Stimulated activated effector memory CD8-positive, alpha-beta T cell treated with anti-CD3 and anti-CD28 coated beads, Interleukin-12 subunit alpha, Interleukin-12 subunit beta, amount 100 ng/mL, for 72 hours (primary cell): ENCODE measurements at regions not wholly inside any gene's neighbourhood (a gene's known extent, or its start where the extent isn't known, plus 50 kb on each side); places are given as distances from the start of the nearest gene placed in this dataset.

Experiments
- ATAC-seq: fragments of 150-1000 bp; cut with Tn5 transposase; 2 replicates; pipeline ENCODE4 v1.10.0; 2021
- DNase-seq, 2 donors: peaks; one replicate each; pipeline ENCODE4 v3.0.0; 2021 to 2022; ENCODE audit warnings: low spot score in 2 of 2
- H3K27ac Mint-ChIP-seq: one replicate; pipeline ENCODE4 v1.8.0; 2022; ENCODE audit warnings: mild to moderate bottlenecking, mixed read lengths
- H3K36me3 Mint-ChIP-seq: one replicate; pipeline ENCODE4 v1.8.0; 2022; ENCODE audit warnings: mild to moderate bottlenecking, mixed read lengths
- H3K4me1 Mint-ChIP-seq: one replicate; pipeline ENCODE4 v1.8.0; 2022; ENCODE audit warnings: mixed read lengths
- H3K4me3 Mint-ChIP-seq: one replicate; pipeline ENCODE4 v1.8.0; 2022; ENCODE audit warnings: mild to moderate bottlenecking, mixed read lengths
- H3K9me3 Mint-ChIP-seq: one replicate; pipeline ENCODE4 v1.8.0; 2022; ENCODE audit warnings: mixed read lengths

GRCh38 chr20:54372313-54372712 lies 103.1 kb upstream of the DOK5 start:
- Mint-ChIP-seq H3K27ac (no peak overlapping the region), H3K4me1 (no peaks in the 10 kb centered on the region), H3K9me3 (peaks cover 6% of the 10 kb centered on the region), H3K4me3 (no peak overlapping the region), H3K36me3 (no peaks in the 10 kb centered on the region)
- ATAC-seq (no peak), DNase-seq (no peak)

DNA sequence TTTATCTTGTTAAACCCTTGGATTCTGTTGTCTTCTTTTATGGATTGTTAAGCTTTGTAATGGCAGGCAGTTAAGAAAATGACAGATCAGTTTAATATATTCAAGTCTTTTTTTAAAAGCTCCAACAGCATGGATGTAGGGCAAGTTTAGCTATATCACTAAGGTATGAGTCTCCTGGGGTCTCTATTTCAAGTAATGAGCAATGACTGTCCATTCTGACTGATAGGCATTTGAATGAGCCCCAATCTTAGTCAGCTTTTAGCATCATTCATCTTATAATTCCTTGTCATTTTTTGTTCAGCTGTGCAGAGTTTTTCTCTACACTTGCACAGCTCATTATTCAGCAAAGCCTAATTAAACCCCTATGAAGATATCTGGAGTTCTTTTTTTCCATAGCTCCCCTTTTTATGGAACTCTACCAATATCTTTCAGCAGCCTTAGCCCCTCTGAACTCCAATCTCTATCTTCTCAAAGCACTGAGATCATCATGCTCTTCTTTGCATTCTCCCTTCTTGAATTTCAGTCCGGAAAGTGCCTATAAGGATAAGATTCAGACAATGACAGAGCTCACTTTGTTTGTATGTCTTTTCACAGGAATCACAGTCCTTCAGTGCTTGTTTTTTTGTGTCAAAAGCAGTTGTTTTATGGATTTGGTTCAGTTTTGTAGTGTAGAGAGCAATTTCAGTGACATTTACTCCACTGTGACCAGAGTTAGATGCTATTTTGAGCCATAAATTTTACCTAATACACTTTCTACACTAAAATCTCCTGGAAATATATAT lies 97.2 kb upstream of the DOK5 start:
- ATAC-seq = no peak
- H3K9me3 Mint-ChIP-seq = no peaks in the 10 kb centered on the region
- H3K27ac Mint-ChIP-seq = no peak overlapping the region
- DNase-seq = no peak
- no peaks in the 10 kb centered on the region for H3K36me3 Mint-ChIP-seq
- no peaks in the 10 kb centered on the region for H3K4me1 Mint-ChIP-seq
- no peak overlapping the region for H3K4me3 Mint-ChIP-seq

GRCh38 chr20:54379893-54380584 lies 95.4 kb upstream of the DOK5 start:
- no peak for DNase-seq
- Mint-ChIP-seq H3K4me3 (no peak overlapping the region), H3K36me3 (no peaks in the 10 kb centered on the region), H3K27ac (no peak overlapping the region), H3K4me1 (no peaks in the 10 kb centered on the region), H3K9me3 (peaks cover 4% of the 10 kb centered on the region)
- ATAC-seq = no peak

- no peak for DNase-seq
- Mint-ChIP-seq H3K4me1 (no peaks in the 10 kb centered on the region), H3K4me3 (no peak overlapping the region), H3K36me3 (no peaks in the 10 kb centered on the region), H3K9me3 (peaks cover 7% of the 10 kb centered on the region), H3K27ac (no peak overlapping the region)
- no peak for ATAC-seq
Measured at GRCh38 chr20:54382419-54382818, 93.0 kb upstream of the DOK5 start.

GRCh38 chr20:54385746-54386145 lies 89.6 kb upstream of the DOK5 start:
- no peak overlapping the region for H3K27ac Mint-ChIP-seq
- H3K36me3 Mint-ChIP-seq = no peaks in the 10 kb centered on the region
- ATAC-seq (no peak), DNase-seq (no peak)
- peaks cover 7% of the 10 kb centered on the region for H3K9me3 Mint-ChIP-seq
- H3K4me1 Mint-ChIP-seq = no peaks in the 10 kb centered on the region
- no peak overlapping the region for H3K4me3 Mint-ChIP-seq

DNA sequence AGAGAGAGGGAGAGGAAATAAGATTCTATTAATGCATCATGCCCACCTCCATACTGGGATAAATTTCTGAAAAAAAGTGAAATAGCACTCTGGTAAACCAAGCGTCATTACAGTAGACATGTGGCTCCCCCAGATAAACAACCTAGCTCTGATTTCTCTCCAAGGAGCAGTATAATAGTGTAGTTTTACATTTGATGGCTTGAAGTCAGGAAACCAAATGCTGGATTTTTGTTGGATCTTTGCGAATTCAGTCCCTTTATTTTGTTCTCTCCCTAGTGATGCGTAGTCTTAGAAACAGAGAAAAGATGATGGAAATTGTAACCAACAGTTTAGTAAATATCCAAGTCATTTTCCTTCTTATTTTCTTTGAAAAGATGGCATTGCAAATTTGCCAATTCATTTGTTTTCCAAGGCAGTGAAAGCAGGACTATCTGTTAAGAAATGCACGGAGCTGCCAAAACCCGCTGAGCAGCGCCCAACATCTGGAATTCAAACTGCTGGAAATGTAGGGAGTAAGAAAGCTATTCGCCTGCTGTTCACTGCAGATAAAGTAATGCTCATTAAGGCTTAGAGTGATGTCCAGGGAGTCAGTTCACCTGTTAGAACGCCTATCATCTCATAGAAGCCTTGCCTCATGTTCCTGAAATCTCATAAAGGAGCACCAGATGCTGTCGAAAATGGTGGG lies 85.7 kb upstream of the DOK5 start:
- no peak for ATAC-seq
- Mint-ChIP-seq H3K9me3 (peaks cover 3% of the 10 kb centered on the region), H3K36me3 (no peaks in the 10 kb centered on the region), H3K4me1 (no peaks in the 10 kb centered on the region), H3K4me3 (no peak overlapping the region), H3K27ac (no peak overlapping the region)
- no peak for DNase-seq

- no peaks in the 10 kb centered on the region for H3K4me1 Mint-ChIP-seq
- H3K36me3 Mint-ChIP-seq = no peaks in the 10 kb centered on the region
- no peaks in the 10 kb centered on the region for H3K9me3 Mint-ChIP-seq
- H3K27ac Mint-ChIP-seq = no peak overlapping the region
- ATAC-seq = no peak
- H3K4me3 Mint-ChIP-seq = no peak overlapping the region
- no peak for DNase-seq
Measured at GRCh38 chr20:54397292-54398140, 77.9 kb upstream of the DOK5 start.

DNA sequence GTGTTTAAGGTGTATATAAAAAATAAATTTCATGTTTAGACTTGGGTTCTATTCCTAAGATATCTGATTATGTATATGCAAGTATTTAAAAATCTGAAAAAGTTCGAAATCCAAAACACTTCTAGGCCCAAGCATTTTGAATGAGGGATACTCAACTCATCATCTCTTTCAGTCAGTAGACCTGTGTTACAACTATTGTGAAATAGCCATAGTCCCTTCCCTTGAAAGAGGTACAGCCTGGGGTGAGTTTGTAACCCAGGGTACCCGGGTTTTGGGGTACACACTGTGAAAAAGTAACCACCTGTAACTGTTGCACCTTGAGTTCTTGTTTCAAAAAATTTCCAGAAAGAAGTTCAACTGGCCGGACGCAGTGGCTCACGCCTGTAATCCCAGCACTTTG lies 76.6 kb upstream of the DOK5 start:
- Mint-ChIP-seq H3K4me3 (no peak overlapping the region), H3K4me1 (no peaks in the 10 kb centered on the region), H3K27ac (no peak overlapping the region), H3K36me3 (no peaks in the 10 kb centered on the region), H3K9me3 (no peaks in the 10 kb centered on the region)
- ATAC-seq = no peak
- DNase-seq = no peak

GRCh38 chr20:54405540-54405939 lies 69.9 kb upstream of the DOK5 start:
- Mint-ChIP-seq H3K27ac (no peak overlapping the region), H3K4me3 (no peak overlapping the region), H3K9me3 (peaks cover 3% of the 10 kb centered on the region), H3K36me3 (no peaks in the 10 kb centered on the region), H3K4me1 (no peaks in the 10 kb centered on the region)
- no peak for DNase-seq
- no peak for ATAC-seq

GRCh38 chr20:54407459-54407858 lies 67.9 kb upstream of the DOK5 start:
- H3K27ac Mint-ChIP-seq = no peak overlapping the region
- H3K36me3 Mint-ChIP-seq = no peaks in the 10 kb centered on the region
- H3K4me1 Mint-ChIP-seq = no peaks in the 10 kb centered on the region
- no peak for DNase-seq
- H3K4me3 Mint-ChIP-seq = no peak overlapping the region
- no peak for ATAC-seq
- peaks cover 3% of the 10 kb centered on the region for H3K9me3 Mint-ChIP-seq

DNA sequence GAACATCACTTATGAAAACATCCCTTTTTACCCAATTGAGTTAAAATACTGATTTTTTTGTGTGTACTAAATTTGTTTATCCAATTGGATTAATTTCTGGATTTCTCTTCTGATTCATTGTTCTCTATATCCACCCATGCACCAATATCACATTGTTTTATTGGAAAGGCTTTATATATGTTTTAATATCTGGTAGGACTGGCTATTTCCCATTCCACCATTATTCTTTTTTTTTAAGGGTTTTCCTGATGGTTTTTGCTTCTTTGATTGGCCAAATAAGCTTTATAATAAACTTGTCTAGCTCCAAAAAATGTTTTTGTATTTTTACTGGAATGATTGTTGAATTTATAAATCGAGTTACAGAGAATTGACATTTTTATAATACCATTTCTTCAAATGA lies 59.4 kb upstream of the DOK5 start:
- no peaks in the 10 kb centered on the region for H3K36me3 Mint-ChIP-seq
- no peaks in the 10 kb centered on the region for H3K4me1 Mint-ChIP-seq
- H3K4me3 Mint-ChIP-seq = no peak overlapping the region
- DNase-seq (no peak), ATAC-seq (no peak)
- H3K9me3 Mint-ChIP-seq = peaks cover 9% of the 10 kb centered on the region
- no peak overlapping the region for H3K27ac Mint-ChIP-seq

GRCh38 chr20:54416770-54417169 lies 58.6 kb upstream of the DOK5 start:
- ATAC-seq (no peak), DNase-seq (no peak)
- Mint-ChIP-seq H3K27ac (no peak overlapping the region), H3K4me1 (no peaks in the 10 kb centered on the region), H3K36me3 (no peaks in the 10 kb centered on the region), H3K9me3 (peaks cover 9% of the 10 kb centered on the region), H3K4me3 (no peak overlapping the region)

GRCh38 chr20:54419531-54419930 lies 55.9 kb upstream of the DOK5 start:
- no peak for DNase-seq
- H3K4me3 Mint-ChIP-seq = no peak overlapping the region
- ATAC-seq = no peak
- no peaks in the 10 kb centered on the region for H3K4me1 Mint-ChIP-seq
- H3K9me3 Mint-ChIP-seq = peaks cover 9% of the 10 kb centered on the region
- H3K36me3 Mint-ChIP-seq = no peaks in the 10 kb centered on the region
- no peak overlapping the region for H3K27ac Mint-ChIP-seq
